Fibroblast of lung (primary cell): ENCODE measurements at regions not wholly inside any gene's neighbourhood (a gene's known extent, or its start where the extent isn't known, plus 50 kb on each side); places are given as distances from the start of the nearest gene placed in this dataset.
A peak's percentile ranks its signal among the peaks of the same experiment; 100 is the strongest.
"Not testable (repeated sequence)": the region's sequence is repeated elsewhere in the genome, so short reads cannot be mapped to it uniquely, and the experiment has no call there.

Source experiments
- DNase-seq, 2 donors: peaks; one replicate each; pipeline versions ENCODE4 v3.0.0 to v3.0.0-alpha.2; 2010; ENCODE audit warnings: low read depth in 2 of 2
- H2AFZ ChIP-seq: 2 replicates; pipeline ENCODE4 v1.5.1; 2012; ENCODE audit warnings: low read length, control low read depth, inconsistent platforms
- H3K27ac ChIP-seq: 2 replicates; pipeline ENCODE4 v1.5.1; 2011; ENCODE audit warnings: low read length, control low read depth; ENCODE audit not compliant: insufficient read depth
- H3K27me3 ChIP-seq: 2 replicates; pipeline ENCODE4 v1.5.1; 2011; ENCODE audit warnings: mild to moderate bottlenecking, low read length; ENCODE audit not compliant: control insufficient read depth, insufficient read depth
- H3K36me3 ChIP-seq: 2 replicates; pipeline ENCODE4 v1.5.1; 2011; ENCODE audit warnings: low read length; ENCODE audit not compliant: control insufficient read depth, insufficient read depth
- H3K4me1 ChIP-seq: 2 replicates; pipeline ENCODE4 v1.5.1; 2011; ENCODE audit warnings: low read length; ENCODE audit not compliant: control insufficient read depth, insufficient read depth; ENCODE audit errors: extremely low read depth
- H3K4me2 ChIP-seq: 2 replicates; pipeline ENCODE4 v1.5.1; 2011; ENCODE audit warnings: low read length, control low read depth; ENCODE audit not compliant: insufficient read depth; ENCODE audit errors: extremely low read depth
- H3K4me3 ChIP-seq, 4 experiments: fragments of 200-600 bp in 1 of 4; sonication (generic) in 1 of 4; replicated peaks in 1 of 4; 2 replicates each; pipeline ENCODE4 v1.5.1; 2011 to 2016; ENCODE audit warnings: low read length in 4 of 4, low read depth in 3 of 4, mild to moderate bottlenecking in 3 of 4, control low read depth in 2 of 4, inconsistent platforms in 1 of 4, mixed read lengths in 1 of 4; ENCODE audit not compliant: insufficient read depth in 1 of 4; ENCODE audit errors: control extremely low read depth in 1 of 4
- H3K79me2 ChIP-seq: 2 replicates; pipeline ENCODE4 v1.5.1; 2012; ENCODE audit warnings: mild to moderate bottlenecking, low read length, inconsistent platforms; ENCODE audit not compliant: control insufficient read depth, insufficient read depth
- H3K9ac ChIP-seq: 2 replicates; pipeline ENCODE4 v1.5.1; 2011; ENCODE audit warnings: mild to moderate bottlenecking, low read length, control low read depth; ENCODE audit not compliant: insufficient read depth
- H3K9me3 ChIP-seq: 2 replicates; pipeline ENCODE4 v1.5.1; 2012; ENCODE audit warnings: low read depth, low read length; ENCODE audit not compliant: control insufficient read depth, insufficient read depth
- H4K20me1 ChIP-seq: 2 replicates; pipeline ENCODE4 v1.5.1; 2011; ENCODE audit warnings: low read length; ENCODE audit not compliant: control insufficient read depth, insufficient read depth; ENCODE audit errors: extremely low read depth
- EZH2 ChIP-seq: IDR thresholded peaks from 2 replicates; pipeline ENCODE4 v1.5.1; 2012; ENCODE audit warnings: low read length, control low read depth, mild to moderate bottlenecking; ENCODE audit errors: missing control alignments
- TF ChIP-seq, protein P1 (sequence below), 2 donors: IDR thresholded peaks in 1 of 2; conservative IDR thresholded peaks in 1 of 2; 1 replicate in 1 of 2; 2 replicates in 1 of 2; pipeline ENCODE4 v1.5.1; 2011 to 2012; ENCODE audit warnings: low read length in 2 of 2, control low read depth in 1 of 2, inconsistent platforms in 1 of 2, low read depth in 1 of 2, mild to moderate bottlenecking in 1 of 2

DNA sequence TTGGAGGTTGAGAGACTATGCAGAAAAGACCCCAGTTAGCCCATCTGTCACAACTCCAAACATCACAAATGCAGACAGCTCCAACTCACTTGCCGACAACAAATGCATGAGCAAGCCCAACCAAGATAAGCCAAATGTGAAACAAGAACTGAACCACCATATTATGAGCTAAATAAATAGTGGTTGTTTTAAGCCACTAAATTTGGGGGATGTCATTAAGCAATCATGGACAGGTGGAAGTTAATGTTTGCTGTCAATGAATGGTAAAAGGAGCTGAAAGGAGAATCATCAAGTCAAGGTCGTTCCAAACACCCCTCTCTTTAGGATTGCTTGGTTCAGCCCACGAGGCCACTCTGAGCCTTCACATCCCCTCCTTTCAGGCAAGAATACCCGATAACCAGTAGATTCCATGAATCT, 71.2 kb upstream of the PLCB4 start:
- no peaks in the 10 kb centered on the region for H3K79me2 ChIP-seq
- no peak overlapping the region for H3K4me3 ChIP-seq
- no peak overlapping the region for H2AFZ ChIP-seq
- DNase-seq = no peak
- H3K9ac ChIP-seq = no peak overlapping the region
- no peaks in the 10 kb centered on the region for H3K36me3 ChIP-seq
- no peaks in the 10 kb centered on the region for H3K4me1 ChIP-seq
- no peaks in the 10 kb centered on the region for H3K27me3 ChIP-seq
- no peak overlapping the region for H3K4me2 ChIP-seq
- no peaks in the 10 kb centered on the region for H3K9me3 ChIP-seq
- no peaks in the 10 kb centered on the region for H4K20me1 ChIP-seq
- no peak for TF ChIP-seq EZH2
- TF ChIP-seq, protein P1, sequence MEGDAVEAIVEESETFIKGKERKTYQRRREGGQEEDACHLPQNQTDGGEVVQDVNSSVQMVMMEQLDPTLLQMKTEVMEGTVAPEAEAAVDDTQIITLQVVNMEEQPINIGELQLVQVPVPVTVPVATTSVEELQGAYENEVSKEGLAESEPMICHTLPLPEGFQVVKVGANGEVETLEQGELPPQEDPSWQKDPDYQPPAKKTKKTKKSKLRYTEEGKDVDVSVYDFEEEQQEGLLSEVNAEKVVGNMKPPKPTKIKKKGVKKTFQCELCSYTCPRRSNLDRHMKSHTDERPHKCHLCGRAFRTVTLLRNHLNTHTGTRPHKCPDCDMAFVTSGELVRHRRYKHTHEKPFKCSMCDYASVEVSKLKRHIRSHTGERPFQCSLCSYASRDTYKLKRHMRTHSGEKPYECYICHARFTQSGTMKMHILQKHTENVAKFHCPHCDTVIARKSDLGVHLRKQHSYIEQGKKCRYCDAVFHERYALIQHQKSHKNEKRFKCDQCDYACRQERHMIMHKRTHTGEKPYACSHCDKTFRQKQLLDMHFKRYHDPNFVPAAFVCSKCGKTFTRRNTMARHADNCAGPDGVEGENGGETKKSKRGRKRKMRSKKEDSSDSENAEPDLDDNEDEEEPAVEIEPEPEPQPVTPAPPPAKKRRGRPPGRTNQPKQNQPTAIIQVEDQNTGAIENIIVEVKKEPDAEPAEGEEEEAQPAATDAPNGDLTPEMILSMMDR (conservative IDR thresholded peaks at IDR 0.05 in 1 of 2, IDR thresholded peaks at IDR 0.05 in 1 of 2; ENCODE audit: low read depth in 1 of 2, low read length in 2 of 2) = no peak
- no peak overlapping the region for H3K27ac ChIP-seq

DNA sequence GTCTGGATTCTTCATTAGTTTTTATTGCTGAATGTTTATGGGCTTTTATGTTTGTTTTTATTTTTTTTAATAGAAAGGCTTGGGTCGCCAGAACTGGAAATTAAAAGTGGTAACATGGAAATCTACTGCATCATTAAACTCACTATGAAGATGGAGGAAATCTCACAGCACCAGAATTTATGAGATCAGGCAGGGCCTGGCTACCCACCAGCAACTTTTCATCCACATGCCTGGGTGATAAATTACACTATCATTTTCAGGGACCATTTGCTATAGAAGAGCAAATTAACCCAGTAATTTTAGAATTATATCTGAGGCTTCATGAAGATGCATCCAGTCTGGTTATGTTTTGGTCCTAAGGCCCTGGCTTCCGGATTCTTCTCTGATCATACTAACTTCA, 57.8 kb upstream of the PLCB4 start:
- Histone ChIP-seq H3K9me3 (no peaks in the 10 kb centered on the region), H4K20me1 (no peaks in the 10 kb centered on the region), H3K27ac (no peak overlapping the region), H2AFZ (no peak overlapping the region), H3K27me3 (no peaks in the 10 kb centered on the region), H3K9ac (no peak overlapping the region), H3K79me2 (no peaks in the 10 kb centered on the region), H3K4me3 (no peak overlapping the region), H3K36me3 (no peaks in the 10 kb centered on the region), H3K4me2 (no peak overlapping the region), H3K4me1 (no peaks in the 10 kb centered on the region)
- TF ChIP-seq EZH2 = no peak
- TF ChIP-seq, protein P1 (conservative IDR thresholded peaks at IDR 0.05 in 1 of 2, IDR thresholded peaks at IDR 0.05 in 1 of 2; ENCODE audit: low read depth in 1 of 2, low read length in 2 of 2) = no peak
- DNase-seq = no peak

DNA sequence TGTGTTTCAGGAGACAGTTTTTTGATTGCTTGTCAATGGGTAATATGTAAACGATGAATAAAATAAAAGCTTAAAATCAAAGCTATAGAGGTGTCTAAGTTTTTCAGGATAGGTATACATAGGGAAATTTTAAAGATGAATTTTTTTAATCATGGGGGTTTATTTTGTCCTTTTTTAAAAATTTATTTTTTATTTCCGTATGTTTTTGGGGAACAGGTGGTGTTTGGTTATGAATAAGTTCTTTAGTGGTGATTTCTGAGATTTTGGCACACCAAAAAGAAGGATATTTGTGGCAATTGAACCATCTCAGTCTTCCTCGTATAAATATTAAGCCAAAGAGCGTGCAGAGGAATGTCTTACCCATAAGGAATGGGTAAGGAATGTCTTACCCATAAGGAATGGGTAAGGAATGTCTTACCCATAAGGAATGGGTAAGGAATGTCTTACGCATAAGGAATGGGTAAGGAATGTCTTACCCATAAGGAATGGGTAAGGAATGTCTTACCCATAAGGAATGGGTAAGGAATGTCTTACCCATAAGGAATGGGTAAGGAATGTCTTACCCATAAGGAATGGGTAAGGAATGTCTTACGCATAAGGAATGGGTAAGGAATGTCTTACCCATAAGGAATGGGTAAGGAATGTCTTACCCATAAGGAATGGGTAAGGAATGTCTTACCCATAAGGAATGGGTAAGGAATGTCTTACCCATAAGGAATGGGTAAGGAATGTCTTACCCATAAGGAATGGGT, 53.5 kb upstream of the PLCB4 start:
- H3K9ac ChIP-seq, H3K79me2 ChIP-seq, H3K4me3 ChIP-seq, H3K9me3 ChIP-seq, H3K27ac ChIP-seq, H3K36me3 ChIP-seq, H3K4me2 ChIP-seq, H3K4me1 ChIP-seq, H4K20me1 ChIP-seq, H2AFZ ChIP-seq, H3K27me3 ChIP-seq: not testable (repeated sequence)
- DNase-seq = peak in 1 of 2 donors; percentile 59
